ENCODE measurements at regions not wholly inside any gene's neighbourhood (a gene's known extent, or its start where the extent isn't known, plus 50 kb on each side); places are given as distances from the start of the nearest gene placed in this dataset.

GRCh38 chr19:56988299-56988698 lies 131.5 kb upstream of the USP29 start:
- Histone ChIP-seq H3K56ac (replicated peaks; ENCODE audit: insufficient read length, low read depth, low read length) (no peak overlapping the region), H3K14ac (ENCODE audit: insufficient read length) (no peak overlapping the region), H2AK5ac (ENCODE audit: low read depth, low read length) (no peak overlapping the region), H3K23ac (ENCODE audit: insufficient read length) (no peak overlapping the region), H3K9ac (replicated peaks in 1 of 4; ENCODE audit: extremely low read depth in 1 of 4, low read depth in 3 of 4, low read length in 3 of 4) (no peak overlapping the region), H2BK15ac (ENCODE audit: low read length) (no peak overlapping the region), H4K91ac (replicated peaks; ENCODE audit: insufficient read length, low read length) (no peak overlapping the region), H4K5ac (ENCODE audit: insufficient read length, low read depth, low read length) (no peak overlapping the region), H3K79me2 (ENCODE audit: control insufficient read depth in 1 of 2, insufficient read depth in 2 of 2, low read length in 2 of 2) (no peaks in the 10 kb centered on the region), H3K27ac (ENCODE audit: low read depth, low read length) (no peak overlapping the region), H2BK120ac (replicated peaks; ENCODE audit: low read depth, low read length) (no peak overlapping the region), H3K27me3 (replicated peaks in 1 of 4; ENCODE audit: control insufficient read depth in 3 of 4, extremely low read depth in 1 of 4, insufficient read depth in 3 of 4, low read length in 3 of 4) (no peaks in the 10 kb centered on the region), H2BK20ac (ENCODE audit: low read length) (no peak overlapping the region), H2BK12ac (ENCODE audit: low read depth, low read length) (no peak overlapping the region), H3K9me3 (ENCODE audit: insufficient read depth in 2 of 2, low read depth in 1 of 2, low read length in 1 of 2) (peaks cover 59 to 95% of the 10 kb centered on the region in 2 experiments), H3K4me3 (ENCODE audit: extremely low read depth in 1 of 4, insufficient read depth in 2 of 4, low read depth in 3 of 4, low read length in 4 of 4) (no peak overlapping the region), H4K20me1 (replicated peaks in 1 of 2; ENCODE audit: control insufficient read depth in 1 of 2, insufficient read depth in 2 of 2, low read length in 2 of 2) (no peaks in the 10 kb centered on the region), H3K4me2 (ENCODE audit: insufficient read depth in 1 of 2, low read depth in 2 of 2, low read length in 2 of 2) (no peak overlapping the region), H3K4ac (replicated peaks; ENCODE audit: insufficient read length, low read depth, low read length) (no peak overlapping the region), H3K23me2 (ENCODE audit: low read depth, low read length) (no peaks in the 10 kb centered on the region), H4K8ac (ENCODE audit: extremely low read depth, insufficient read depth, low read length) (no peak overlapping the region), H2BK5ac (ENCODE audit: low read depth, low read length) (no peak overlapping the region), H3K79me1 (ENCODE audit: low read depth, low read length) (no peaks in the 10 kb centered on the region), H2AFZ (ENCODE audit: low read length) (no peak overlapping the region), H3K36me3 (ENCODE audit: control insufficient read depth in 2 of 4, insufficient read depth in 4 of 4, low read length in 3 of 4) (no peaks in the 10 kb centered on the region), H3K4me1 (replicated peaks in 1 of 4; ENCODE audit: control insufficient read depth in 3 of 4, insufficient read depth in 4 of 4, low read length in 3 of 4) (no peaks in the 10 kb centered on the region), H3K18ac (ENCODE audit: extremely low read depth, low read length) (no peak overlapping the region)
- DNase-seq (ENCODE audit: low read depth in 1 of 2, low spot score in 2 of 2) (no peak), FAIRE-seq (no peak)
- ChIA-PET CTCF (ENCODE audit: partially characterized antibody) (no interaction called here), POLR2A (ENCODE audit: partially characterized antibody) (no interaction called here)
- 88% methylated on average over 5 of the region's 5 CpGs; no CpG with 5 or more reads in 1 of the 2 experiments for WGBS, 2 experiments (ENCODE audit: extremely low coverage in 1 of 2, insufficient coverage in 1 of 2, insufficient read length in 1 of 2, insufficient replicate concordance in 2 of 2, low coverage in 1 of 2, low lambda C conversion rate in 2 of 2, missing lambda C conversion rate in 1 of 2)
- no peak for TF ChIP-seq JUND (IDR thresholded peaks at IDR 0.05; ENCODE audit: low read length)
- TF ChIP-seq PHF8 (conservative IDR thresholded peaks at IDR 0.05; ENCODE audit: low read depth, low read length) = no peak
- TF ChIP-seq RBBP5 (IDR thresholded peaks at IDR 0.05; ENCODE audit: borderline replicate concordance, low read depth, low read length) = no peak
- TF ChIP-seq CTBP2 (IDR thresholded peaks at IDR 0.05; ENCODE audit: borderline replicate concordance, insufficient read depth, insufficient read length, low read length) = no peak
- no peak for TF ChIP-seq TCF12 (IDR thresholded peaks at IDR 0.05; ENCODE audit: low read depth, low read length)
- TF ChIP-seq JUN (IDR thresholded peaks at IDR 0.05; ENCODE audit: low read depth, low read length) = no peak
- no peak for TF ChIP-seq TAF7 (optimal IDR thresholded peaks at IDR 0.05; ENCODE audit: borderline replicate concordance, low read depth, low read length)
- no peak for TF ChIP-seq KDM5A (IDR thresholded peaks at IDR 0.05; ENCODE audit: low read length)
- TF ChIP-seq MAX (IDR thresholded peaks at IDR 0.05) = no peak
- TF ChIP-seq SP1 (IDR thresholded peaks at IDR 0.05; ENCODE audit: low read depth, low read length) = no peak
- no peak for TF ChIP-seq NRF1 (IDR thresholded peaks at IDR 0.05; ENCODE audit: low read depth, low read length)
- TF ChIP-seq GTF2F1 (IDR thresholded peaks at IDR 0.05; ENCODE audit: borderline replicate concordance, low read depth, low read length) = no peak
- no peak for TF ChIP-seq USF2 (IDR thresholded peaks at IDR 0.05; ENCODE audit: low read length)
- no peak for TF ChIP-seq MAFK (IDR thresholded peaks at IDR 0.05; ENCODE audit: low read depth, low read length)
